ENCODE measurements at regions not wholly inside any gene's neighbourhood (a gene's known extent, or its start where the extent isn't known, plus 50 kb on each side); places are given as distances from the start of the nearest gene placed in this dataset.

DNA sequence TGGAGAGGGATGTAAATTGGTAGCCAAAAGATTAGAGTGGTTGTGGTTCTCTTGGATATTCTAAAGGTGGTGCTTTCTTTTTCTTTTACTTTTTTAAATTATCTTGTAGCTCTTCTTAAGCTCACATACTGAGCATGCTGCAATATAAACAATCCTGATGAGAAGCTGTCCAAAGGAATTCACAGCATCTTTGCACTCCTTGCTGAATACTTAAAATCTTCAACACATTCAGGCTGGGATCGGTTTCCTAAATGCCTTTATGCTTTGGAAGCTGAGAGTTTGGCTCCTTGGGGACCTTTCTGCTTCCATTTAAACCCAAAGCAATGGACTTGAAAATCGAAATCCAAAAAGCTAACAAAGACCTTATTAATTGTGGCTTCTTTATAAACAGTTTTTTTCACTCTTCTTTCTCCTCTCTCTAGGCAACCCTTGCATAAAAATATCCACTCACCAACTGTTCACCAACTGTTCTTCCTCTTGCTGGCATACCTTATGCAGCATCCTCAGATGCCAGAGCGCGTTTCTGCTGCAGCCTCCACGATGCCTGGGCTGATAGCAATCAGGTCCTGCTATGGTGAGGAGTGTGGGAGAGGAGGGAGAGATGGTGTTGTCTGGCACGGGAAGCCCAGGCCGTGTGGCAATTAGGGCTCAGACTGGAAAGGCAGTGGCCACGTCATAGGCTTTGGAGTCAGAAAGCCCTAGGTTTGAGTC lies 535.8 kb upstream of the DAB1 start:
- TF ChIP-seq, protein P1, sequence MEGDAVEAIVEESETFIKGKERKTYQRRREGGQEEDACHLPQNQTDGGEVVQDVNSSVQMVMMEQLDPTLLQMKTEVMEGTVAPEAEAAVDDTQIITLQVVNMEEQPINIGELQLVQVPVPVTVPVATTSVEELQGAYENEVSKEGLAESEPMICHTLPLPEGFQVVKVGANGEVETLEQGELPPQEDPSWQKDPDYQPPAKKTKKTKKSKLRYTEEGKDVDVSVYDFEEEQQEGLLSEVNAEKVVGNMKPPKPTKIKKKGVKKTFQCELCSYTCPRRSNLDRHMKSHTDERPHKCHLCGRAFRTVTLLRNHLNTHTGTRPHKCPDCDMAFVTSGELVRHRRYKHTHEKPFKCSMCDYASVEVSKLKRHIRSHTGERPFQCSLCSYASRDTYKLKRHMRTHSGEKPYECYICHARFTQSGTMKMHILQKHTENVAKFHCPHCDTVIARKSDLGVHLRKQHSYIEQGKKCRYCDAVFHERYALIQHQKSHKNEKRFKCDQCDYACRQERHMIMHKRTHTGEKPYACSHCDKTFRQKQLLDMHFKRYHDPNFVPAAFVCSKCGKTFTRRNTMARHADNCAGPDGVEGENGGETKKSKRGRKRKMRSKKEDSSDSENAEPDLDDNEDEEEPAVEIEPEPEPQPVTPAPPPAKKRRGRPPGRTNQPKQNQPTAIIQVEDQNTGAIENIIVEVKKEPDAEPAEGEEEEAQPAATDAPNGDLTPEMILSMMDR (IDR thresholded peaks at IDR 0.05): no peak

DNA sequence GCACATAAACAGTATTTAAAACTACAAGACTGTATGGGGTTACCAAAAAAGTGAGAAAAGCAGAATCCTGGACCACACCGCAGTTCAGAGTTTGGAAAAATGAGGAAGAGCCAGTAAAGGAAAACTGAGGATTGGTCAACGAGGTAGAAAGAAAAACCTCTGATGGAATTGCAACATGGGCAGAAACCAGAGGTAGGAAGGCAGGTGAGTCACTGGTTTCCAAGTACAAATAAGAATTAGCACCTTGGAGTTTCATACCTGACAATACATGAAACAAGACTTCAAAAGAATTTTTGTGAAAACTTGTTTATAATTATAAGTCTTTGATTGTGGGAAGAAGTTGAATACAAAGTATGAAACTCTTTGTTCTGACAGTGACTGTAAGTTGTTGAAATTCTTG lies 533.7 kb upstream of the DAB1 start:
- TF ChIP-seq, protein P1 (IDR thresholded peaks at IDR 0.05): no peak

DNA sequence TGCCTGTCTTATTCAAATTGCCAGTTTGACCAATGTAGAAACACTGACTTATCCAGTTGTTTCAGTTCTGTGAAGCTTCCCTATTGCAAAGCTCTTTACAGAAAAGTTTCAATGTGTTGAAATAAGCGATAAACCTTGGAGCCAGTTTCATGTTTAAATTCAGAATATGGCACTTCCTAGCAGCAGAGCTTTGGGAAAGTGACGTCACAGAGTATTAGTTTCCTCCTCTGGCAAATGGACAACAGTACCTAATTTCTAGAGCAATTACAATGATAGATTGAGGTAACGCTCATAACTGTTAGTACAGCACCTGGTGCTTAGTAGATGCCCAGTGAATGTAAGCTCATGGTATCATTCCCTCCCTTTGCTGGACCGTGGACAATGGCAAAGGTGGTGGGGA lies 527.5 kb upstream of the DAB1 start:
- TF ChIP-seq, protein P1 (IDR thresholded peaks at IDR 0.05): no peak

DNA sequence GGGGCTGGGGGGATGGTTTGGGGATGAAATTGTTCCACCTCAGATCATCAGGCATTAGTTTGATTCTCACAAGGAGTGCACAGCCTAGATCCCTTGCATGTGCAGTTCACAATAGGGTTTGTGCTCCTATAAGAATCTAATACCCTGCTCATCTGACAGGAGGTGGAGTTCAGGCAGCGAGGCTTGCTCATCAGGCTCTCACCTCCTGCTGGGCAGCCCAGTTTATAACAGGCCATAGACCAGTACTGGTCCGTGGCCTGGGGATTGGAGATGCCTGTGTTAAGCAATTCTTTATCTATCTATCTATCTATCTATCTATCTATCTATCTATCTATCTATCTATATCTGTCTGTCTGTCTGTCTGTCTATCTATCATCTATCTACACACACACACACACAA lies 525.3 kb upstream of the DAB1 start:
- TF ChIP-seq, protein P1 (IDR thresholded peaks at IDR 0.05): no peak

DNA sequence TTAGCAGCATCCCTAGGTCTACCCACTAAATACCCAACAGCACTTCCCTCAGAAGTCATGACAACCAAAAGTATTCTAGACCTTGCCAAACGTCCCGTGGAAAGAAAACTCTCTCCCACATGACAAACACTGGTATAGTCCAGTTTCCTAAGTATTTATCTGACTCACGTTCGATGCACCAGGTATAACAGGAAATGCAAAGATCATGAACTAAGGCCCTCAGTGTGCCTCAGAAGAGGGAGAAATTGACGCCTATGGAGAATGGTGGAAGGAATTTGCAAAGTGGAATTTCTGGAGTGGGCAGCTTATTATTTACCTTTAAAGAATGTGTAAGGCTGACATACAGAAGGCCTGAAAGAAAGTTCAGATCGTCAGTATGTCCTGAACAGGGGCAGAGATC lies 523.6 kb upstream of the DAB1 start:
- TF ChIP-seq, protein P1 (IDR thresholded peaks at IDR 0.05): no peak

DNA sequence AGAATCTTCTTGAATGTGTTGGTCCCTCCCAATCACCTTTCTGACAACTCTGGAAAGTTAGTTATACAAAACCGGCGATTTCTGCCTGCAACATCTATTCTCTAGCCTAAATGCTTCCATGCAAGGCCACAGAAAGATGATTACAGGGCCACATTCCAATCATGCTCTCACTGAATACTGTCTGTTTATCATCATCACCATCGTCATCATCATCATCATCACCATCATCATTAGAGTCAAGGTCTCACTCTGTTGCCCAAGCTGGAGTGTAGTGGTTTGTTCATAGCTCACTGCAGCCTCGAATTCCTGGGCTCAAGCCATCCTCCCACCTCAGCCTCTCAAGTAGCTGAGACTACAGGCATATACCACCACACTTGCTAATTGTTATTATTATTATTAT lies 521.2 kb upstream of the DAB1 start:
- TF ChIP-seq, protein P1 (IDR thresholded peaks at IDR 0.05): no peak

DNA sequence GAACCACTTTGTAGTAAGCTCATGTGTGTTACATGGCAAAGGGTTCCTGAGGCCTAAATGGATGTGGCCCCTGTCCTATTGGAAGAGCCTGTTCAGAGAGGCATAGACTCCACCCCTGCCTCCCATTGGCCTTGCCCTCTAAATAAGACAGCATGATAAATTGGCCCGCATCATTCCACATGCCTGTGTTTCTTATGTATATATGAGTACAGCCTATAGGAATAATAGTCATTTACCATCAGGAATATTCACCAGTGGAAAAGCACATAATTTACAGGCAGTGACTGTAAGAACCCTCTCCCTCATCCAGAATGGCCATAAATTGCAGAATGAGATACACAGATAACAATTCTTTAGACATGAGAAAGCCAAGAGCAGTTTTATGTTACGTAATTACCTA lies 519.5 kb upstream of the DAB1 start:
- TF ChIP-seq, protein P1 (IDR thresholded peaks at IDR 0.05): no peak

DNA sequence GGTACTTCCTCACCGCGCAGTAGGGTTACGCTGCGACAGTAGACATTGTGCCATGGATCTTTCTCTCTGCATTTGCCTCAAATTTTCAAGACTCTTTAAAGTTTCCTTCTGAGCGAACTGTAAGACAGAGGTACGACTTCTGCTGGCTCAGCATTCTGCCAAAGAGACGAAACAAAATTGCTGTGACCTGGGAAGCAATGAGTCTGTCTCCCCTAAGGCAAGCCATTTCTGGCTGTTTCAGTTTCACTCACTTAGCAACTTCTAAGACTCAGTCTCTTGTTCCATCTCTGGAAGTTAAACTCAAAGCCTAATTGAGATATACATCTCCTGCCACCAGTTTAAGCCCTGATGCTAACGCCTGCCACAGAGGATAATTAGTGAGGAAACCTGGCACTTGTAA lies 510.9 kb upstream of the DAB1 start:
- TF ChIP-seq, protein P1 (IDR thresholded peaks at IDR 0.05): no peak
